GM12873 (cell line): ENCODE measurements at regions not wholly inside any gene's neighbourhood (a gene's known extent, or its start where the extent isn't known, plus 50 kb on each side); places are given as distances from the start of the nearest gene placed in this dataset.

Experiments
- TF ChIP-seq, protein P1 (sequence below): IDR thresholded peaks from 2 replicates; pipeline ENCODE4 v1.5.1; 2012; ENCODE audit warnings: low read depth, mild to moderate bottlenecking, moderate library complexity, low read length, control low read depth; ENCODE audit not compliant: insufficient read depth; ENCODE audit errors: missing control alignments

DNA sequence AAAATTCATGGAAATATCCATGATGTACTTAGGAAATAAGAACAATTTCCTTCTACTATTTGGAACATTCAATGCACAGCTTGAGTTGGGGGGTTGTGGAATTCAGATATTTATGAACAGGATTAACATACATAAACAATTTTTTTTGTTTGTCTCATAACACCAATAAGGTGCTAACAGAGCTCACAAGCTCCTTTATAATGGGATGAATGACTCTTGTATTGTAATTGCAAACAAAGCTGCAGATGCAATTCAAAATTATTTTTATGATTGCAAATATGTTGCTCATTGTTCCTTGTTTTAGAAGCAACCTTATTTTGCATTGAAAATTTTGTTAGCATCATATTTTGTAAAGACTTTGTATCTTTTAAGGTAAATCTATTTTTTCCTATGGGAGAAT lies 265.7 kb downstream of the PCDH17 start:
- TF ChIP-seq, protein P1, sequence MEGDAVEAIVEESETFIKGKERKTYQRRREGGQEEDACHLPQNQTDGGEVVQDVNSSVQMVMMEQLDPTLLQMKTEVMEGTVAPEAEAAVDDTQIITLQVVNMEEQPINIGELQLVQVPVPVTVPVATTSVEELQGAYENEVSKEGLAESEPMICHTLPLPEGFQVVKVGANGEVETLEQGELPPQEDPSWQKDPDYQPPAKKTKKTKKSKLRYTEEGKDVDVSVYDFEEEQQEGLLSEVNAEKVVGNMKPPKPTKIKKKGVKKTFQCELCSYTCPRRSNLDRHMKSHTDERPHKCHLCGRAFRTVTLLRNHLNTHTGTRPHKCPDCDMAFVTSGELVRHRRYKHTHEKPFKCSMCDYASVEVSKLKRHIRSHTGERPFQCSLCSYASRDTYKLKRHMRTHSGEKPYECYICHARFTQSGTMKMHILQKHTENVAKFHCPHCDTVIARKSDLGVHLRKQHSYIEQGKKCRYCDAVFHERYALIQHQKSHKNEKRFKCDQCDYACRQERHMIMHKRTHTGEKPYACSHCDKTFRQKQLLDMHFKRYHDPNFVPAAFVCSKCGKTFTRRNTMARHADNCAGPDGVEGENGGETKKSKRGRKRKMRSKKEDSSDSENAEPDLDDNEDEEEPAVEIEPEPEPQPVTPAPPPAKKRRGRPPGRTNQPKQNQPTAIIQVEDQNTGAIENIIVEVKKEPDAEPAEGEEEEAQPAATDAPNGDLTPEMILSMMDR: no peak

- TF ChIP-seq, protein P1: no peak
These were observed 267.6 kb downstream of the PCDH17 start for GRCh38 chr13:57899096-57899495.

GRCh38 chr13:57918086-57918485 lies 286.5 kb downstream of the PCDH17 start:
- TF ChIP-seq, protein P1: no peak

GRCh38 chr13:57918913-57919312 lies 287.4 kb downstream of the PCDH17 start:
- TF ChIP-seq, protein P1: no peak

DNA sequence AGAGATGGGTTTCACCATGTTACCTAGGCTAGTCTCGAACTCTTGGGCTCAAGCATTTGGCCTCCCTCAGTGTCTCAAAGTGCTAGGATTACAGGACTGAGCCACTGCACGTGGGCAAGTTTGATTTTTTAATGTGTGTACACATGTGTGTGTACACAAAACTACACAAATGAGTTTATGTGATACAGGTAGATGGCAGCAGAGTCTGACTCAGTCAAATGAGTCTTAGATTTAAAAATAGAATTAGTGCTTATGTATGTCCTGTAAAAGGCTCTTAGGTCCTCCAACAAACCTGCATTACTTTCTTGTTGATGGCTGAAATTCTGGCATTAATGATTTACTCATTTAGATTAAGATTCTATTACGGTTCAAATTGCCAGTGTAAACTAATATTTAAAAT lies 293.7 kb downstream of the PCDH17 start:
- TF ChIP-seq, protein P1: no peak

GRCh38 chr13:57925751-57926150 lies 294.2 kb downstream of the PCDH17 start:
- TF ChIP-seq, protein P1: no peak

DNA sequence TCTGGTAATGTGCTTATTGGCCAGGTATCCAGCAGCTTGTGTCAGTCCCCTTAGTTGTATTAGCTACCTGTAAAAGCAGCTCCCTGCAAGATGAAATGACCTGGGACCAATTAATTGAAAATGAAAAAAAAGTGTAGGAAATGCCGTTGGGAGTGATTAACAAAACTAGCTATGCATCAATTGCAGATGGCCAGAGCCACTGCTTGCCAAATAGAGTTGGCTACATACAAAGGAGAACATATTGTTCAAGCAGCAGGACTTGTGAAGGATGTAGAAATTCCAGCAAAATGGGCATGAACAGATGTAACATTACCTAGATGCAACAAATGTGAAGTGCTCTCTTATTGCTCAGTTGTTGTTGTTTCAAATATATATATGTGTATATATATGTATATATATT lies 300.5 kb downstream of the PCDH17 start:
- TF ChIP-seq, protein P1: no peak

- TF ChIP-seq, protein P1: no peak
These were observed 302.1 kb downstream of the PCDH17 start for GRCh38 chr13:57933606-57934005.
